Right lobe of liver (tissue), 4 donors: ENCODE measurements at regions not wholly inside any gene's neighbourhood (a gene's known extent, or its start where the extent isn't known, plus 50 kb on each side); places are given as distances from the start of the nearest gene placed in this dataset.

ENCODE experiments used
- CTCF ChIP-seq, 4 donors: fragments of 200-600 bp in 3 of 4; fragments of 450-650 bp in 1 of 4; IDR thresholded peaks; one replicate each; pipeline versions ENCODE4 v1.5.1 to v1.8.0; 2016 to 2022; ENCODE audit warnings: antibody characterized with exemption in 4 of 4, mild to moderate bottlenecking in 2 of 4
- POLR2A ChIP-seq: fragments of 450-650 bp; IDR thresholded peaks from one replicate; pipeline ENCODE4 v1.6.1; 2017; ENCODE audit warnings: antibody characterized with exemption, mild to moderate bottlenecking
- donor health status: DM: no; HTN: no; CAD: no.
- donor health status: DM: no; HTN: no; CAD: no.
- donor health status: DM: no; HTN: yes; CAD: no.

DNA sequence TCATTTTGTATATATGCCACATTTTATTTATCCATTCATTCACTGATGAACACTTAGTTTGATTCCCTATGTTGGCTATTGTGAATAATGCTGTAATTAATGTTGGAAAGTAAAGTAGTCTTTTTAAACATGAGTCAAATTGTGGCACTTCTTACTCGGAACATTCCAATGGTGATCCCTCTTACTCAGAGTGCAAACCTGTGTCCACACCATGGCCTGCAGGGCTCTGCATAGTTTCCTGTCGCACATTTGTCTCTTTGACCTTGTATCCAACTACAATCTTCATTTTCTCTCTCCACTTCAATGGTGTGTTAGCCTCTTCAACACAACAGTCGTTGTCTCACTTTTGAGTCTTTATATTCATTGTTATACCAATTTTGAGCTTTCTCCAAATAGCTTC is 98.1 kb upstream of the PAPPA start:
- TF ChIP-seq CTCF (IDR thresholded peaks at IDR 0.05) = no peak
- no peak for TF ChIP-seq POLR2A
